Fibroblast of mammary gland (primary cell): ENCODE measurements at regions not wholly inside any gene's neighbourhood (a gene's known extent, or its start where the extent isn't known, plus 50 kb on each side); places are given as distances from the start of the nearest gene placed in this dataset.

ENCODE experiments used
- DNase-seq: peaks from one replicate; pipeline ENCODE4 v3.0.0-alpha.2; 2010; ENCODE audit warnings: low read depth
- H3K4me3 ChIP-seq: 2 replicates; pipeline ENCODE4 v1.5.1; 2011; ENCODE audit warnings: low read depth, mild to moderate bottlenecking, low read length, moderate library complexity; ENCODE audit not compliant: control insufficient read depth
- CTCF ChIP-seq: conservative IDR thresholded peaks from 2 replicates; pipeline ENCODE4 v1.5.1; 2011; ENCODE audit warnings: low read depth, low read length, inconsistent platforms; ENCODE audit not compliant: control insufficient read depth, insufficient read depth

GRCh38 chr2:236738896-236739295 lies 169.3 kb downstream of the ACKR3 start:
- H3K4me3 ChIP-seq: no peak overlapping the region
- DNase-seq: no peak
- no peak for TF ChIP-seq CTCF

DNA sequence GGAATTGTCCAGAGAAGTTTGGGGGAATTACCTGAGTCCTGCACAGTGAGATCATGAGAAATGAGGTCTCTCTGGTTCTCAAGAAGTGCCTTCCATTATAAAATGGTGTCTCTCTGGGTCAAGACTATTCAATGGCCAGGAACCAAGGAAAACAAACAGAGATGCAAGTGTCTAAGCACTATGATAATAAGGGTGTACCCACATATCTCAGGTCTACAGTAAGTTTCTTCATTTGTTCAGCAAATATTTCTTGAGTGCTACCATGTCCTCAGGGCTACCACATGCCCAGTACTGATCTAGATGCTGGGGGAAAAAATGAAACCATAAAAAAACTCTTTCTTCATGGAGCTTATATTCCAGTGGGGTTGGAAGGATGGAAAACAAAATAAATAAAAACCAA lies 170.0 kb downstream of the ACKR3 start:
- no peak for TF ChIP-seq CTCF
- no peak overlapping the region for H3K4me3 ChIP-seq
- no peak for DNase-seq

- no peak for DNase-seq
- TF ChIP-seq CTCF: no peak
Observed at GRCh38 chr2:236740506-236740905, 170.9 kb downstream of the ACKR3 start.

DNA sequence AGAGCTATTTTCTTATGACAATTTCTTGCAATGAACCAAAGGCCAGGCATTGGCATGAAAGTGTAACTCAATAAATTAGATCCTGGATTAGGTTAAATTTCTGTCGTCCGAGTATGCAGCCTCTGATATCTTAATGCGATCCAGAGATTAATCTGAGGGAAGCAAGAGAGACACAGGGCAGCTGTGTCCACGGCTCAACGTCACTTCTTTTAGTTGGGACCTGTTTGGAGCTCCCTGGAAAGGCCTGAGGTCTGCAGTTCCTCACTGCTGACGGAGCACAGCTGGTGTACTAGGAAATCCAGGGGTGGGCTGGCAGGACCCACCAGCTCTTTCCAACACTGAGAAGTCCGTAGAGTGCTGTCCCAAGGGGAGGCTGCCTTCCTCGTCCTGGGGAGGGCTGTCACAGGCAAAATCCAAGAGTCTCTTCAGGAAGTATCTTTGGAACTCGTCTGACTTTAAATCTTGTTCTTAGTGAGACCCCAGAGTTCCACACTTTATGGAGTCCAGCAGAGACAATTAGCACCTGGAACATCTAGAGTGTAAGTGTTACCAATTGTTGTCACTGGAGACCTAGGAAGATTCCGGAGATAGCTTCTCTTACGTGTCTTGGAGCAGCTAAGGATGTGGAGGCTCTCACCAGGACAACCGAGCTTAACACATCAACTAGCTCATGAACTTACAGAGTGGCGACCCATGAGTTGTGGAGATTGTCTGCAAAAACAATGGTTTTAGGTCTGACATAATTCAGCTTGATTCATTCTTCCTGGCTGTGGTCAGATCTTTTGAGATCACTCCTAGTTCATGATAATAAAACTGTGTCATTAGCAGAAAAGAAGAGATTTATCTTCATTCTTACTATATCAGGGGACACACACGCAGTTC lies 173.7 kb downstream of the ACKR3 start:
- H3K4me3 ChIP-seq: no peak overlapping the region
- peak; percentile 98 for DNase-seq
- no peak for TF ChIP-seq CTCF

More at GRCh38 chr2:236740506-236740905, 170.9 kb downstream of the ACKR3 start:
- no peak overlapping the region for H3K4me3 ChIP-seq

GRCh38 chr2:236743921-236744280 lies 174.3 kb downstream of the ACKR3 start:
- TF ChIP-seq CTCF: no peak
- H3K4me3 ChIP-seq: no peak overlapping the region
- no peak for DNase-seq

DNA sequence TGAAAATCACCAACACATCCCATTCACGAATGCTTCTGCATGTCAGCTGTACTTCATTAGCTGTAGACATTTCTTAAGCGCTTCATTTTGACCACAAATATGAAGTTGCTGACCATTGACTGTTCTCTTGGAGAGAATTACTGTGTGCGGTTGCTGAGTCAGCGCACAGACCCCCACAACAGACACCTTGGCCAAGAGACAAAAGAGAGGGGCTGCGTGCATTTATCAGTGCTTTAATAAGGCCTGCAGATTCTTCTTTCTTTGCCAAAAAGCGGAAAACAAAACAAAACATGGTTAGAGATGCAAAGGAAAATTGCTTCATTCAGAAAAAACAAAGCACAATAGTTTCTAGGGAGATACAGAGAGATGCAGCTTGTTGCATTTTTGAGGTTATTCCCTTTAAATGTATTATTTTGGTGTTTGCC lies 174.7 kb downstream of the ACKR3 start:
- no peak overlapping the region for H3K4me3 ChIP-seq
- TF ChIP-seq CTCF: no peak
- DNase-seq: peak; percentile 99
